GM18858 (cell line): ENCODE measurements at regions not wholly inside any gene's neighbourhood (a gene's known extent, or its start where the extent isn't known, plus 50 kb on each side); places are given as distances from the start of the nearest gene placed in this dataset.
A peak's percentile ranks its signal among the peaks of the same experiment; 100 is the strongest.
"Not testable (repeated sequence)": the region's sequence is repeated elsewhere in the genome, so short reads cannot be mapped to it uniquely, and the experiment has no call there.

ENCODE experiments used
- ATAC-seq: cut with Tn5 transposase; IDR thresholded peaks from one replicate; pipeline ENCODE4 v1.9.1; 2021; ENCODE audit not compliant: unreplicated experiment

- no peak for ATAC-seq
Measured at GRCh38 chr10:17538941-17539340, 78.2 kb downstream of the HACD1 start.

- no peak for ATAC-seq
Measured at GRCh38 chr10:17537281-17537680, 79.9 kb downstream of the HACD1 start.

- ATAC-seq, result no peak
Measured at GRCh38 chr10:17536221-17536620, 81.0 kb downstream of the HACD1 start.

DNA sequence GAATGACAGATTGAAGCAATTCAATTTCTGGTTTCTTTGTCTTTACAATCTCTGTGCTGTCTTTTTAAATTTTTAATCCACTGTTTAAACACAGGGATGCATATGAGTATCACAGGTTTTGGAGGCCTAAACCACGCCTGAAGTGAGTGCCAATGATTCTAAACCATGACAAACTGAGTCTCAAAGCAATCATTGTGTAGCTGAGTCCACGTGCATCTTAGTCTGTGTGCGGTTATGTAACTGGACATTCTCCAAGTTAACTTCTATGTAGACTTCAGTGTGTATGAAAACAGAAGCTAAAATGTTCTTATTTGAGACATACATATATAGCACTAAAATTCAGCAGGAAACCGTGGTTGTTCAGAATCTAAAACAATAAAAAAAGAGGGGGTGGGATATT lies 79.3 kb upstream of the ST8SIA6 start:
- no peak for ATAC-seq

DNA sequence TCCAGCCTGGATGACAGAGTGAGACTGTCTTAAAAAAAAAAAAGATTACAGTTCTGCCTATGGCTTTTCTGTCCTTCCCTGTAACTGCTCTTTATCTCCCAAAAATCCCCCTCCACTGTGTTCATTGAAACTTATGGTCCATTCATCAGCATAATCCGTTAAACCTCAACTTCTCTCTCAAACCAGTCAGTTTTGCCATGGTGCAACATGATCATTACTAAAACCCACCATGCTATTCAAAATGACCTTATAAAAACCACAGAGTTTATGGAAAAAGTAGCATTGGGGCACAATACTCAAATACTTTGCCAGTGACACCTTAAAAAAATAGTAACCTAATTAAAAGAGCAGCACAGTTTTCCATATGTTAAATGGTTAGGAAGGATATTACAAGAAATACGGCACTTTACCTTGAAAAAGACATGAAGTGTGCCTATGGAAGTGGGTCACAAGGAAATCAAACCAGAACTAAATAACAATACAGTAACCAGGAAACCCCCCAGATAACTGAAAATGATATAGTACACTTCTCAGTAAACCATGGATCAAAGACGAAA lies 74.0 kb upstream of the ST8SIA6 start:
- no peak for ATAC-seq

GRCh38 chr10:17527514-17528146 lies 73.2 kb upstream of the ST8SIA6 start:
- no peak for ATAC-seq

DNA sequence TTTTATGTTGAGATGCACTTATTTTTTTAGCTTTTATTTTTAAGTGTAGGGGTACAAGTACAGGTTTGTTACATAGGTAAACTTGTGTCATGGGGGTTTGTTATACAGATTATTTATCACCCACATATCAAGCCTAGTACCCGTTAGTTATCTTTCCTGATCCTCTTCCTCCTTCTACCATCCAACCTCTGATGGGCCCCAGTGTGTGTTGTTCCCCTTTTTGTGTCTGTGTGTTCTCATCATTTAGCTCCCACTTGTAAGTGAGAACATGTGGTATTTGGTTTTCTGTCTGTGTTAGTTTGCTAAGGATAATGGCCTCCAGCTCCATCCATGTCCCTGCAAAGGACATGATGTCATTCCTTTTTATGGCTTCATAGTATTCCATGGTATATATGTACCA lies 72.2 kb upstream of the ST8SIA6 start:
- ATAC-seq, result not testable (repeated sequence)

DNA sequence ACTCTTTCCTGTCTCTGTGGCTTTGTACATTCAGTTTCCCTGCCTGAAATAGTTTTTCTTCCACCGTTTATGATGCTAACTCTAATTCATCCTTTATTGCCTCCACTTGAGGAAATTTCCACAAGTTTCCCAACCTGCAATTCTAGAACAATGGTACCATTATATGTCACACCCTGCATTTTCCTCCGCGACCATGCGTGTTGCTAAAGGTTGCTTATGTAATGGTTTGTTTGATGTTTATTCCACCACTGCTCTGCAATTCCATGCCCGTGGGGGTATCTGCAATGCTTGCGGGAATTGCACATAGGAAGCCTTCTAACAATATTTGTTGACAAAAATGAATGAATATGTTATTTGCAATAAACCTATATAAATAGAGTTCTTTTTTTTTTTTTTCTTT lies 69.5 kb upstream of the ST8SIA6 start:
- no peak for ATAC-seq

GRCh38 chr10:17523246-17523753 lies 68.9 kb upstream of the ST8SIA6 start:
- no peak for ATAC-seq

DNA sequence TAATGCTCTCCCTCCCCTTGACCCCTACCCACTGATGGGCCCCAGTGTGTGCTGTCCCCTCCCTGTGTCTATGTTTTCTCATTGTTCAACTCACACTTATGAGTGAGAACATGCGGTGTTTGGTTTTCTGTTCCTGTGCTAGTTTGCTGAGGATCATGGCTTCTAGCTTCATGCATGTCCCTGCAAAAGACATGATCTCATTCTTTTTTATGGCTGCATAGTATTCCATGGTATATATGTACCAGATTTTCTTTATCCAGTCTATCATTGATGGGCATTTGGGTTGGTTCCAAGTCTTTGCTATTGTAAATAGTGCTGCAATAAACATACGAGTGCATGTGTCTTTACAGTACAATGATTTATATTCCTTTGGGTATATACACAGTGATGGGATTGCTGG lies 67.9 kb upstream of the ST8SIA6 start:
- not testable (repeated sequence) for ATAC-seq

- ATAC-seq, result no peak
Measured at GRCh38 chr10:17519457-17519856, 65.1 kb upstream of the ST8SIA6 start.

DNA sequence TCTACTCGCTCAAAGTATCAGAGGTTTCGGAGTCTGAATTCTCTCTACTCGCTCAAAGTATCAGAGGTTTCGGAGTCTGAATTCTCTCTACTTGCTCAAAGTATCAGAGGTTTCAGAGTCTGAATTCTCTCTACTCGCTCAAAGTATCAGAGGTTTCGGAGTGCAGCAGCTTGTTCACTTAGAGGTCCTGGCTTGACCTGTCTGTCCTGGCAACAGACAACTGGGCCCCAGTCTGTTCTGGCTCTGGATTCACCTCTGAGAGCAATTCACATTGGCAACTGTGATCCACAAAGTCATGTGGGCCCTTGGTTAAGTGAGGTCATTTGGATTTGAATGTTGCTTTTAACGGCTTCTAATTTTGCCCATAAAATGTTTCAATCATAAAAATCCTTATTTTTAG lies 63.9 kb upstream of the ST8SIA6 start:
- ATAC-seq, result no peak

DNA sequence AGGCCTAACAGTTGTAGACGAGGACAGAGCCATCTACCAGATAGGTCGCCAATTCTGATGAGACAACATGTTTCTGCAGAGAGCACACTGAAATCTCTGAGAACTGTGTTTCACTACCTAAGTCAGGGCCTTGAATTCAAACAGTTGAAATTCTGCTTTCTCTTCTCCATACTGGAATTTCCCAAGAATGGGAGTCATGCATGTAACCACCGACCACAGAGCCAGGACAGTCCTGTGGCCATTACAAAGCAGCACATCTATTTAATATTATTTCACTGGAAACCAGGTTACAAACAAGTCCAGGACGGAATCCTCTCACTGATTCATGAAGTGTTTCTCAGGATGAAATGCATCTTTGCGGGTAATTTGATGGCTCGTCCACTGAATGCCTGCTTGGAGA lies 62.0 kb upstream of the ST8SIA6 start:
- no peak for ATAC-seq

GRCh38 chr10:17512341-17513001 lies 58.1 kb upstream of the ST8SIA6 start:
- no peak for ATAC-seq

GRCh38 chr10:17510242-17510908 lies 56.0 kb upstream of the ST8SIA6 start:
- ATAC-seq, result peak; percentile 62

DNA sequence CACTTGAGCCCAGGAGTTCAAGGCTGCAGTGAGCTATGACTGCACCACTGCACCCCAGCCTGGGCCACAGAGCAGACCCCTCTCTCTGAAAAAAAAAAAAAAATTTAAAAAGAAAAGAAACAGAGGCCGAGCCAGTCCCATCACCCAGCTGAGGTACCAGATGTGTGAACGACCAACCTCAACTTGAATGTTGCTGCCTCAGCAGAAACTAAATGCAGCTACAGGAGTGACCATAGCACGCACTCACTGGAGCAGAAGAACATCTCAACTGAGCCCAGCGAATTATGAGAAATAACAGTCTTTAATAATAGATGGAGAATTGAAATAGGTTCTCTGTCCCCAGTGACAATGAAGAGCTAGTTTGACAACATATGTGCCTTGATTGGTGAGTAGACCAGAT lies 53.1 kb upstream of the ST8SIA6 start:
- ATAC-seq, result no peak

GRCh38 chr10:17506856-17507471 lies 52.6 kb upstream of the ST8SIA6 start:
- no peak for ATAC-seq

DNA sequence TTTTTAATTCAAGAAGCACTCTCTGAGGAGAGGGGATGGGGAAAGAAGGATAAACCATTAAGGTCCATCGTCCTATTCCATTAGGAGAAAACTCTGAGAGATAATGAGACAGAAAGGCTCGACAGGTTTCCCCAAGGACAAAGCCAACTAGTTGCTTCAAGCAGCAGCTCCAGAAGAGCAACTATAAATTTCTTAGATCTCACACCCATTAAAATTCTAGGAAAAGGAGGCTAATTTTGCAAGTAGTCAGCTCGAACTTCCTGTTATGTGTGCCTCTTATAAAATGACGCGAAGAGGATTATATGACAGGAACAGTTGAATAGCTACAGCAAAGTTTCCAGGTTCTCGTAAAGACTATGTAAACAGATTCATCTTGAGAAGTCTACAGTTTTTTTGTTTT lies 52.0 kb upstream of the ST8SIA6 start:
- ATAC-seq, result no peak

- no peak for ATAC-seq
Measured at GRCh38 chr10:17504547-17505245, 50.3 kb upstream of the ST8SIA6 start.
